ENCODE measurements at regions not wholly inside any gene's neighbourhood (a gene's known extent, or its start where the extent isn't known, plus 50 kb on each side); places are given as distances from the start of the nearest gene placed in this dataset.

DNA sequence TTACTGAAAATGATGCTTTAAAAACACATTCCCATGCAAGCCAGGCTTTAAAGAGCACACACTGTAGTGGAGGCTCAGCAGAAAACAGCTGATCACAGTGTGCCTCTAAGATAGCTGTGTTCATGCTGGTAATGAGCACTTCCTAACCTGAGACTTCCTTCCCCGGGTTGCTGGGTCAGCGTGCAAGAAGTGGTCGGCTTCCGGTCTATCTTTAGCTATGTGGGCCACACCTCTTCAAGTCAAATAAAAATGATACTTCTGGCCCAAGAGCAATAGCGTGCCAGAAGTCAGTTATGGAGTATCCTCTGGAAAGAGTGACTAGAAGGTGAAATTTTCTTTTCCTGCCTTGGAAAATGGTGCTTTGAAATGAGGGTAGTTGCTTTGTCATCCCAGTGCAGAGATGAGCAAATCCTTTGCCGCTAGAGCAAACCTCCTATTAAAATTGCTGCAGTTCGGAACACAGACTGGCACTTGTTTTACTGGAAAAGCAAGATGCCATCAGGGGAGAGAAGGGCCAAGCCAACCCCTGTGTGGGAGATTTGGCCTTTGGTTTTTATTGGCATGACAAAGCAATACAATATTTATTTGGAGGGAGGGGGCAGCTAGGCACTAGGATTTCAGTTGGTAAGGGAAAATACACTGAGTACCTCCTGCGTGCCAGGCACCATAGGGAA lies 64.2 kb downstream of the ARHGAP35 start:
- no peak overlapping the region for H3K4me3 Mint-ChIP-seq
- Histone ChIP-seq H3K9ac (ENCODE audit: extremely low read depth, low read length, poor library complexity, severe bottlenecking) (no peak overlapping the region), H3K4me3 (ENCODE audit: low read length) (no peak overlapping the region), H3K27me3 (ENCODE audit: control insufficient read depth, insufficient read depth, low read length, poor library complexity, severe bottlenecking) (no peaks in the 10 kb centered on the region), H3K36me3 (ENCODE audit: control insufficient read depth, insufficient read depth, low read length) (peaks cover 26% of the 10 kb centered on the region), H3K4me1 (ENCODE audit: control insufficient read depth, insufficient read depth, low read length) (no peaks in the 10 kb centered on the region), H3K27ac (ENCODE audit: low read depth, low read length) (peak overlapping the region; percentile 90), H3K9me3 (ENCODE audit: control insufficient read depth, low read length) (no peaks in the 10 kb centered on the region)
- peaks cover 28% of the 10 kb centered on the region for H3K36me3 Mint-ChIP-seq (ENCODE audit: low read depth)
- TF ChIP-seq, protein P1, sequence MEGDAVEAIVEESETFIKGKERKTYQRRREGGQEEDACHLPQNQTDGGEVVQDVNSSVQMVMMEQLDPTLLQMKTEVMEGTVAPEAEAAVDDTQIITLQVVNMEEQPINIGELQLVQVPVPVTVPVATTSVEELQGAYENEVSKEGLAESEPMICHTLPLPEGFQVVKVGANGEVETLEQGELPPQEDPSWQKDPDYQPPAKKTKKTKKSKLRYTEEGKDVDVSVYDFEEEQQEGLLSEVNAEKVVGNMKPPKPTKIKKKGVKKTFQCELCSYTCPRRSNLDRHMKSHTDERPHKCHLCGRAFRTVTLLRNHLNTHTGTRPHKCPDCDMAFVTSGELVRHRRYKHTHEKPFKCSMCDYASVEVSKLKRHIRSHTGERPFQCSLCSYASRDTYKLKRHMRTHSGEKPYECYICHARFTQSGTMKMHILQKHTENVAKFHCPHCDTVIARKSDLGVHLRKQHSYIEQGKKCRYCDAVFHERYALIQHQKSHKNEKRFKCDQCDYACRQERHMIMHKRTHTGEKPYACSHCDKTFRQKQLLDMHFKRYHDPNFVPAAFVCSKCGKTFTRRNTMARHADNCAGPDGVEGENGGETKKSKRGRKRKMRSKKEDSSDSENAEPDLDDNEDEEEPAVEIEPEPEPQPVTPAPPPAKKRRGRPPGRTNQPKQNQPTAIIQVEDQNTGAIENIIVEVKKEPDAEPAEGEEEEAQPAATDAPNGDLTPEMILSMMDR (conservative IDR thresholded peaks at IDR 0.05): no peak
- WGBS, 2 experiments (ENCODE audit: insufficient coverage in 1 of 2, insufficient read length in 1 of 2): 93% methylated on average over 8 of the region's 8 CpGs
- no peaks in the 10 kb centered on the region for H3K27me3 Mint-ChIP-seq (ENCODE audit: insufficient read depth)
- H3K4me1 Mint-ChIP-seq: peaks cover 7% of the 10 kb centered on the region
- no peak for DNase-seq
- H3K27ac Mint-ChIP-seq: no peak overlapping the region
- H3K9me3 Mint-ChIP-seq: no peaks in the 10 kb centered on the region

DNA sequence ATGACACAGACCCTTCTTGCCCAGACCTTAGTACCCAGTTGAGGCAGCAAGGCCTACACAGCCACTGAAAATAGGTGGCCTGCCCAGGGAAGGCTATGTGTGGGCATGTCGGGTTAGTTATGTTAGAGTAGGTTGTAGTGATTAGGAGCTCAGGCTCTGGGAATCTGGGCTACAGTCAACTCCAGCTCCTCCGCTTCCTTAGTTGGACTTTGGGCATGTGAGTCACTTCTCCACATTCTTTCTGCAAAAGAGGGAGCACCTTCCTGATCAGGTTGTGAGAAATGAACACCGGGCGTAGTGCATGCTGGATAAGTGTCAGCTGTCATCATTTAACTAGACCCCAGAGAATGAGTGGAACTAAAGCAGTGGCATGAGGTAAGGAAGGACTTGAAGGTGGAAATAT lies 64.8 kb downstream of the ARHGAP35 start:
- peaks cover 21% of the 10 kb centered on the region for H3K36me3 ChIP-seq (ENCODE audit: control insufficient read depth, insufficient read depth, low read length)
- peaks cover 23% of the 10 kb centered on the region for H3K36me3 Mint-ChIP-seq (ENCODE audit: low read depth)
- peak overlapping the region; percentile 90 for H3K27ac ChIP-seq (ENCODE audit: low read depth, low read length)
- DNase-seq: no peak
- H3K9ac ChIP-seq (ENCODE audit: extremely low read depth, low read length, poor library complexity, severe bottlenecking): no peak overlapping the region
- peaks cover 7% of the 10 kb centered on the region for H3K4me1 Mint-ChIP-seq
- H3K9me3 Mint-ChIP-seq: no peaks in the 10 kb centered on the region
- no peaks in the 10 kb centered on the region for H3K9me3 ChIP-seq (ENCODE audit: control insufficient read depth, low read length)
- TF ChIP-seq, protein P1 (conservative IDR thresholded peaks at IDR 0.05): no peak
- no peaks in the 10 kb centered on the region for H3K27me3 Mint-ChIP-seq (ENCODE audit: insufficient read depth)
- H3K27ac Mint-ChIP-seq: no peak overlapping the region
- no peaks in the 10 kb centered on the region for H3K4me1 ChIP-seq (ENCODE audit: control insufficient read depth, insufficient read depth, low read length)
- H3K4me3 ChIP-seq (ENCODE audit: low read length): no peak overlapping the region
- WGBS, 2 experiments (ENCODE audit: insufficient coverage in 1 of 2, insufficient read length in 1 of 2): 93 to 94% methylated on average over 4 of the region's 4 CpGs
- no peak overlapping the region for H3K4me3 Mint-ChIP-seq
- no peaks in the 10 kb centered on the region for H3K27me3 ChIP-seq (ENCODE audit: control insufficient read depth, insufficient read depth, low read length, poor library complexity, severe bottlenecking)

GRCh38 chr19:46926170-46927071 lies 65.6 kb downstream of the ARHGAP35 start:
- Mint-ChIP-seq H3K4me3 (no peak overlapping the region), H3K27me3 (ENCODE audit: insufficient read depth) (no peaks in the 10 kb centered on the region), H3K36me3 (ENCODE audit: low read depth) (peaks cover 14% of the 10 kb centered on the region), H3K27ac (no peak overlapping the region), H3K4me1 (peaks cover 7% of the 10 kb centered on the region), H3K9me3 (no peaks in the 10 kb centered on the region)
- H3K4me3 ChIP-seq (ENCODE audit: low read length): no peak overlapping the region
- peaks cover 15% of the 10 kb centered on the region for H3K36me3 ChIP-seq (ENCODE audit: control insufficient read depth, insufficient read depth, low read length)
- no peak for DNase-seq
- no peaks in the 10 kb centered on the region for H3K27me3 ChIP-seq (ENCODE audit: control insufficient read depth, insufficient read depth, low read length, poor library complexity, severe bottlenecking)
- H3K4me1 ChIP-seq (ENCODE audit: control insufficient read depth, insufficient read depth, low read length): no peaks in the 10 kb centered on the region
- no peaks in the 10 kb centered on the region for H3K9me3 ChIP-seq (ENCODE audit: control insufficient read depth, low read length)
- H3K9ac ChIP-seq (ENCODE audit: extremely low read depth, low read length, poor library complexity, severe bottlenecking): no peak overlapping the region
- H3K27ac ChIP-seq (ENCODE audit: low read depth, low read length): peak overlapping the region; percentile 90
- TF ChIP-seq, protein P1 (conservative IDR thresholded peaks at IDR 0.05): no peak
- 92 to 96% methylated on average over 6 to 9 of the region's 9 CpGs for WGBS, 2 experiments (ENCODE audit: insufficient coverage in 1 of 2, insufficient read length in 1 of 2)
